ENCODE measurements at regions not wholly inside any gene's neighbourhood (a gene's known extent, or its start where the extent isn't known, plus 50 kb on each side); places are given as distances from the start of the nearest gene placed in this dataset.

DNA sequence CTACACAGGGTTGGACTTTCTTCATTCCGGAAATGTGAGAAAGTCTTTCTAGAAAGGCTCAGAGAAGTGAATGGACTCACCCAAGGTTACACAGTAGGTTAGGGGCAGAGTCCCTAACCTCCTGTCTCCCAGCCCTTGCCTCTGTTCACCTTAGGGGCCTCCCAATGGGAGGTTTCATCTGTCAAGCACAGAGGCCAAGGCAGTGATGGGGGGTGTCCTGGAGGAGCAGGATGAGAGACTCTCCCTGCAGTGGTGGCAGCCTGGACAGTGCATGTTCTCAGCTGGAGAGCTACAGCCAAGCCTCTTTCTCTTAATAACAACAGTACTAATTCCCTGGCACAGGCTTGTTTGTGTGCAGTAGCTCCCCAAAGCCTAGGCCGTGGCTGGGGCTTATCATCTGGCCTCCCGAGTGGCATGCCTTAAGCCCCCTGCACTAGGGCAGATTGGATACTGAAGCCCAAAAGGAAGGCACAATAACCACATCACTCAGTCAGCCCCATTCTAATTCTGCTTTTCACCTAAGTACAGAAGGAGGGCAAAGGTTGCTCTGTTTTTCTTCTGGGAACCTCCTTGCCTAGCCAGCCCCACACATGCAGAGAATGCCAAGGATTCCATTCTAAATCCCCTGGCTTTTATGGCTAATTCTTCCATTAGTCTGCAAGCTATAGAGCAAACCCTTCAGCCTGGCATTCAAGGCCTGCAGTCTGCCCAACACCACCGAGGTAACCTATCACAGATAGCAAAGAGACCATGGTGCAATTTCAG lies 50.2 kb upstream of the XPA start:
- Histone ChIP-seq H3K36me3 (ENCODE audit: insufficient read depth, low read length) (no peaks in the 10 kb centered on the region), H3K27me3 (ENCODE audit: control insufficient read depth in 1 of 2, insufficient read depth in 2 of 2, low read length in 2 of 2) (no peaks in the 10 kb centered on the region), H3K9ac (ENCODE audit: low read length) (no peak overlapping the region), H3K27ac (ENCODE audit: low read depth, low read length) (no peak overlapping the region), H3K4me3 (ENCODE audit: low read depth in 1 of 2, low read length in 2 of 2) (no peak overlapping the region), H3K4me1 (ENCODE audit: insufficient read depth, low read length) (no peaks in the 10 kb centered on the region), H3K9me3 (ENCODE audit: low read length) (no peaks in the 10 kb centered on the region)

DNA sequence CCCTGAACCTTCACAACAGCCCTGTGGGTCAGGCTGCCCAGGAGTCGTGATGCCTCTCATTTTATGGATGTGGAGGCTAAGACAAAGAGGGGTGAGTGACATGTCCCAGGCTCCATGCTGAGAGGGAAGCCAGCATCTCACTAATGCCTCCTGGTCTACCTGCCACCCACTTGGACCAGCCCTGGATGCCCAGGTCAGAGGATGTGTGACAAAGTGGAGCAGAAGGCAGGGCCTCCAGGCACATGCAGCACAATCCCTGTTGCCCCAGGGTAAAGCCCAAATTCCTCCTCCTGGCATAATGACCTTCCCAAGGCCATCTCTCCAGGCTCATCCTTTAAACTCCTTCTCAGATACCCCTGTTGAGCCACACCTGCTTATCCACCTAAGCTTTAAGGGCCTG lies 51.4 kb upstream of the XPA start:
- no peaks in the 10 kb centered on the region for H3K36me3 ChIP-seq (ENCODE audit: insufficient read depth, low read length)
- H3K9ac ChIP-seq (ENCODE audit: low read length) = no peak overlapping the region
- no peaks in the 10 kb centered on the region for H3K9me3 ChIP-seq (ENCODE audit: low read length)
- H3K4me3 ChIP-seq (ENCODE audit: low read depth in 1 of 2, low read length in 2 of 2) = no peak overlapping the region
- no peak overlapping the region for H3K27ac ChIP-seq (ENCODE audit: low read depth, low read length)
- no peaks in the 10 kb centered on the region for H3K27me3 ChIP-seq (ENCODE audit: control insufficient read depth in 1 of 2, insufficient read depth in 2 of 2, low read length in 2 of 2)
- H3K4me1 ChIP-seq (ENCODE audit: insufficient read depth, low read length) = no peaks in the 10 kb centered on the region

DNA sequence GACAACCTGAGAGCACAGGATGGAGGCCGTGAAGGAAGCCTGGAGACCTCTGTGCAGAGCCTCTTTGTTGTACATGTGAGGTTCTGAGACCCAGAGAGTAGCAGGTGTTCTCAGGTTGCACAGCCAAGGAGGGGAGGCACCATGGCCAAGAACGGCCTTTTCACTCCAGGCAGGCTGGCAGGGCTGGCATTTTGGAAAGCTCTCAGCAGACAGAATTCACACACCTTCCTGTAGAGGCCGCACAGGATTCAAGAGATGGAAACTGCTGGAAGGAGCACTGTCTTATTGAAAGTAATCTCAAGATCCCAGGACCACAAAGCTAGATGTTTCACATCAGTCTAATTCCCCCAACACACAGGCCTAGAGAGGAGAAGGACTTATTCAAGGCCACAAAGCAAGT lies 52.8 kb upstream of the XPA start:
- no peak overlapping the region for H3K4me3 ChIP-seq (ENCODE audit: low read depth in 1 of 2, low read length in 2 of 2)
- H3K9me3 ChIP-seq (ENCODE audit: low read length) = no peaks in the 10 kb centered on the region
- no peaks in the 10 kb centered on the region for H3K4me1 ChIP-seq (ENCODE audit: insufficient read depth, low read length)
- no peak overlapping the region for H3K27ac ChIP-seq (ENCODE audit: low read depth, low read length)
- H3K27me3 ChIP-seq (ENCODE audit: control insufficient read depth in 1 of 2, insufficient read depth in 2 of 2, low read length in 2 of 2) = no peaks in the 10 kb centered on the region
- H3K9ac ChIP-seq (ENCODE audit: low read length) = no peak overlapping the region
- H3K36me3 ChIP-seq (ENCODE audit: insufficient read depth, low read length) = no peaks in the 10 kb centered on the region

DNA sequence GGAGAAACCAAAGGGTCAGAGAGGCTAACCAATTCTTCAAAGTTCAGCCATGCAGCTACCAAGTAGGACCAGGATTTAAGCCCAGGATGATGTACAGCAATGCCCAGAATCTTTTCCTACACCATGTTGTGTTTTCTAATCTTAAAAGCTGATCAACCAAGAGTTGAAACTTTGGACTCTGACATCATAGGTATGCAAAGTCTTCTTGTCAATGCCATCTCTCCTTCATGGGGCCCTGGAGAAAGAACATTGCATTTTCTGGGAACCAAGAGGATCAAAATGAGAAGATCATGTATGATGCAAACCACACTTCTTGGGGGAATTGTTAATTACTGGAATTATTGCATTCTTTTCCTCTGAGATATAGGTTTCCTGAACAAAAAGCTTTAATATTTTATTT lies 54.4 kb upstream of the XPA start:
- H3K27me3 ChIP-seq (ENCODE audit: control insufficient read depth in 1 of 2, insufficient read depth in 2 of 2, low read length in 2 of 2) = no peaks in the 10 kb centered on the region
- H3K9me3 ChIP-seq (ENCODE audit: low read length) = no peaks in the 10 kb centered on the region
- H3K4me1 ChIP-seq (ENCODE audit: insufficient read depth, low read length) = no peaks in the 10 kb centered on the region
- no peaks in the 10 kb centered on the region for H3K36me3 ChIP-seq (ENCODE audit: insufficient read depth, low read length)
- no peak overlapping the region for H3K27ac ChIP-seq (ENCODE audit: low read depth, low read length)
- H3K9ac ChIP-seq (ENCODE audit: low read length) = no peak overlapping the region
- H3K4me3 ChIP-seq (ENCODE audit: low read depth in 1 of 2, low read length in 2 of 2) = no peak overlapping the region

- H3K9me3 ChIP-seq (ENCODE audit: low read length) = no peaks in the 10 kb centered on the region
- H3K36me3 ChIP-seq (ENCODE audit: insufficient read depth, low read length) = no peaks in the 10 kb centered on the region
- H3K4me3 ChIP-seq (ENCODE audit: low read depth in 1 of 2, low read length in 2 of 2) = no peak overlapping the region
- no peaks in the 10 kb centered on the region for H3K27me3 ChIP-seq (ENCODE audit: control insufficient read depth in 1 of 2, insufficient read depth in 2 of 2, low read length in 2 of 2)
- H3K9ac ChIP-seq (ENCODE audit: low read length) = no peak overlapping the region
- H3K4me1 ChIP-seq (ENCODE audit: insufficient read depth, low read length) = no peaks in the 10 kb centered on the region
- no peak overlapping the region for H3K27ac ChIP-seq (ENCODE audit: low read depth, low read length)
Measured at GRCh38 chr9:97752274-97752673, 55.1 kb upstream of the XPA start.

DNA sequence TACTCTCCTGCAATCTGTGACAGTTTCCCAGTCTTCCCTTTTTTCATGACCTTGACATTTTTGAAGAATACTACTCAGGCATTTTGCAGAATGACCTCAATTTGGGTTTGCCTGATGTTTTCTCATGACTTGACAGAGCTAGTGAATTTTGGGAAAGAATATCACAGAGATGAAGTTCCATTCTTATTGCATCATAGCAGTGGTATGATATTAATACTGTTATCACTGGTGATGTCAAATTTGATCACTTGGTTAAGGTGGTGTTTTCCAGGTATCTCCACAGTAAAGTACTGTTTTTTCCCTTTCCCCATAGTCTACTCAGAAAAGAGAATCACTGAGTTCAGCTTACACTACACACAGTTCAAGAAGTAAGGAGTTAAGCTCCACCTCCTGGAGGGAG lies 56.2 kb upstream of the XPA start:
- Histone ChIP-seq H3K9me3 (ENCODE audit: low read length) (no peaks in the 10 kb centered on the region), H3K27me3 (ENCODE audit: control insufficient read depth in 1 of 2, insufficient read depth in 2 of 2, low read length in 2 of 2) (no peaks in the 10 kb centered on the region), H3K36me3 (ENCODE audit: insufficient read depth, low read length) (no peaks in the 10 kb centered on the region), H3K27ac (ENCODE audit: low read depth, low read length) (no peak overlapping the region), H3K4me3 (ENCODE audit: low read depth in 1 of 2, low read length in 2 of 2) (no peak overlapping the region), H3K9ac (ENCODE audit: low read length) (no peak overlapping the region), H3K4me1 (ENCODE audit: insufficient read depth, low read length) (no peaks in the 10 kb centered on the region)

GRCh38 chr9:97753975-97754374 lies 56.8 kb upstream of the XPA start:
- Histone ChIP-seq H3K9me3 (ENCODE audit: low read length) (no peaks in the 10 kb centered on the region), H3K4me1 (ENCODE audit: insufficient read depth, low read length) (no peaks in the 10 kb centered on the region), H3K27ac (ENCODE audit: low read depth, low read length) (no peak overlapping the region), H3K27me3 (ENCODE audit: control insufficient read depth in 1 of 2, insufficient read depth in 2 of 2, low read length in 2 of 2) (no peaks in the 10 kb centered on the region), H3K9ac (ENCODE audit: low read length) (no peak overlapping the region), H3K4me3 (ENCODE audit: low read depth in 1 of 2, low read length in 2 of 2) (no peak overlapping the region), H3K36me3 (ENCODE audit: insufficient read depth, low read length) (no peaks in the 10 kb centered on the region)

- H3K4me1 ChIP-seq (ENCODE audit: insufficient read depth, low read length) = no peaks in the 10 kb centered on the region
- no peak overlapping the region for H3K27ac ChIP-seq (ENCODE audit: low read depth, low read length)
Measured at GRCh38 chr9:97755618-97756267, 58.6 kb upstream of the XPA start.

GRCh38 chr9:97756991-97757390 lies 59.9 kb upstream of the XPA start:
- no peaks in the 10 kb centered on the region for H3K27me3 ChIP-seq (ENCODE audit: control insufficient read depth in 1 of 2, insufficient read depth in 2 of 2, low read length in 2 of 2)

More at GRCh38 chr9:97755618-97756267, 58.6 kb upstream of the XPA start:
- Histone ChIP-seq H3K36me3 (ENCODE audit: insufficient read depth, low read length) (no peaks in the 10 kb centered on the region), H3K4me3 (ENCODE audit: low read depth in 1 of 2, low read length in 2 of 2) (no peak overlapping the region), H3K27me3 (ENCODE audit: control insufficient read depth in 1 of 2, insufficient read depth in 2 of 2, low read length in 2 of 2) (no peaks in the 10 kb centered on the region), H3K9ac (ENCODE audit: low read length) (no peak overlapping the region), H3K9me3 (ENCODE audit: low read length) (no peaks in the 10 kb centered on the region)

DNA sequence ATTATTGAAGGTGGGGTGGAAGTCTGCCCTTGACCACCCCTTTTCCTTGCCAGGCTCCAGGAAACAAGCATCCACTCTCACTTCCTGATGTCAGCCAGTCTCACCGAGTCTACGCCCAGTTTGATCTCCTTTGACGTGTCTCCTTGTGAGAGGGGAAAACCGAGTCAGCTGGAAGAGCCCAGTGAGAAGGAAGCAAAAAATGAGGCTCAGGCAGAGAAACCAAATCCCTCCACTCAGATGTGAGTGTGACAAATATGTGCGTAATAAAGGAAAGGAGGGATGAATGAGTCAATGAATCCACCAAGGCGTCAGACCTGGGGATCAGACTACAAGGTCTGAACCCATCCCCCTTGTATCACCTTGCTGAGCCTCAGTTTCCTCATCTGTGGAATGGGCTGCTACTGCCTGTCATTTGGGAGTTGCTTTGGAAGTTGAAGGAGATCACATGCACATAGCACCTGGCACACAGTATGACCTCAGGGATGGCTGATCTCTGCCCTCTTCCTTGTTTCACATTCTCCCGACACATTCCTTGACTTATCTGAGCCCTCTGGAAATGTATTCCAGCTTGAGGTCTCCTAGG lies 61.3 kb upstream of the XPA start:
- Histone ChIP-seq H3K4me3 (ENCODE audit: low read depth in 1 of 2, low read length in 2 of 2) (no peak overlapping the region), H3K9me3 (ENCODE audit: low read length) (no peaks in the 10 kb centered on the region), H3K36me3 (ENCODE audit: insufficient read depth, low read length) (no peaks in the 10 kb centered on the region), H3K9ac (ENCODE audit: low read length) (no peak overlapping the region), H3K4me1 (ENCODE audit: insufficient read depth, low read length) (no peaks in the 10 kb centered on the region), H3K27me3 (ENCODE audit: control insufficient read depth in 1 of 2, insufficient read depth in 2 of 2, low read length in 2 of 2) (no peaks in the 10 kb centered on the region), H3K27ac (ENCODE audit: low read depth, low read length) (no peak overlapping the region)

More at GRCh38 chr9:97756991-97757390, 59.9 kb upstream of the XPA start:
- H3K36me3 ChIP-seq (ENCODE audit: insufficient read depth, low read length) = no peaks in the 10 kb centered on the region
- H3K4me3 ChIP-seq (ENCODE audit: low read depth in 1 of 2, low read length in 2 of 2) = no peak overlapping the region
- H3K9me3 ChIP-seq (ENCODE audit: low read length) = no peaks in the 10 kb centered on the region
- H3K4me1 ChIP-seq (ENCODE audit: insufficient read depth, low read length) = no peaks in the 10 kb centered on the region
- no peak overlapping the region for H3K9ac ChIP-seq (ENCODE audit: low read length)
- no peak overlapping the region for H3K27ac ChIP-seq (ENCODE audit: low read depth, low read length)

DNA sequence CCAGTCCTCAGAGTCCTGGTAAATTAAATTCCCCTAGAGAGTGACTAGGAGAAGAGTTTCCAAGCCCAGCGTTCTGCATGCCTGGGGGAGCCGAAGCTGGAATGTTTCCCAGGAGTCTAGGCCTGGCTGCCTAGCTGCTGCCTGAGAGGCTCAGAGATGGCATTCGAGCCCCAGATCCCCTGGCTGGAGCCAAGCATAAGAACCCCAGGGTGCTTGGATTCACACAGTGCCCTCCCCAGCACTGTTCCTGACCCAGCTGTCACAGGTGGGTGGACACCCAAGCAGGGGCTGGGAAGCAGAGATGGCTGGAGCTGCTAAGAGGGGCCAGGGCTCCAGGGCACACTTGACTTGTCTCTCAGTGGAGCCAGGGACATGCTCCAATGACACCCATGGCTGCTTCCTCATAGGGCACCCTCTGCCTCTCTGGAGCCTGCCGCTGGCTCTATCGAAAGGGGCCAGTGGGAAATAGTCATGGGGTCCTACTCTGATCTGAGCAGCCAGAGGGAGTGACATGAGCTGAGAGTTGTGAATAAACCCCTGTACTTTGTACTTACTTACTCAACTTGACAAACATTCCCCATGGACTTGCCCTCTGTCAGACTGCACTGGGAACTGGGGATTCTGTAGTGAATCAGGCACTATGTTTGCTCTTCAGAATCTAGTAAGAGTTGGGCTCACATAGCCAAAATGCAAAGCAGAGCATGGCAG lies 62.6 kb upstream of the XPA start:
- H3K27me3 ChIP-seq (ENCODE audit: control insufficient read depth in 1 of 2, insufficient read depth in 2 of 2, low read length in 2 of 2) = no peaks in the 10 kb centered on the region
- no peak overlapping the region for H3K9ac ChIP-seq (ENCODE audit: low read length)
- H3K4me1 ChIP-seq (ENCODE audit: insufficient read depth, low read length) = no peaks in the 10 kb centered on the region
- H3K36me3 ChIP-seq (ENCODE audit: insufficient read depth, low read length) = no peaks in the 10 kb centered on the region
- H3K4me3 ChIP-seq (ENCODE audit: low read depth in 1 of 2, low read length in 2 of 2) = no peak overlapping the region
- H3K27ac ChIP-seq (ENCODE audit: low read depth, low read length) = no peak overlapping the region
- no peaks in the 10 kb centered on the region for H3K9me3 ChIP-seq (ENCODE audit: low read length)

All from muscle layer of colon (tissue), 2 donors.